GM21390 (cell line): ENCODE measurements at regions not wholly inside any gene's neighbourhood (a gene's known extent, or its start where the extent isn't known, plus 50 kb on each side); places are given as distances from the start of the nearest gene placed in this dataset.

Source experiments
- ATAC-seq: cut with Tn5 transposase; IDR thresholded peaks from one replicate; pipeline ENCODE4 v1.9.1; 2021; ENCODE audit not compliant: unreplicated experiment

DNA sequence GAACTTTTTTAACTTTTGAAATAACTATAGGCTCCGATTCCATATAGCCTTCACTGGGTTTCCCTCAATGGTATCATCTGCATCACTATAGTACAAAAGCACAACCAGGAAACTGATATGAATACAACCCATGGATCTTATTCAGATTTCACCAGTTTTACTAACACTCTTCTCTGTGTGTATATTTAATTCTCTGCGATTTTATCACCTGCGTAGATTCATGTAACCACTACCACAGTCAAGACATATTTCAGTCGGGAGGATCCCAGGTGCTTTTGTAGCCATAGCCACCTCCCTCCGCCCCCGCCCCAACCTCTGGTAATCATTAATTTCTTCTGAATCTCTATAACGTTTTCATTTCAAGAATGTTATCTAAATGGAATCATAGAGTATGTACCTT, 82.8 kb upstream of the C7orf33 start:
- no peak for ATAC-seq

DNA sequence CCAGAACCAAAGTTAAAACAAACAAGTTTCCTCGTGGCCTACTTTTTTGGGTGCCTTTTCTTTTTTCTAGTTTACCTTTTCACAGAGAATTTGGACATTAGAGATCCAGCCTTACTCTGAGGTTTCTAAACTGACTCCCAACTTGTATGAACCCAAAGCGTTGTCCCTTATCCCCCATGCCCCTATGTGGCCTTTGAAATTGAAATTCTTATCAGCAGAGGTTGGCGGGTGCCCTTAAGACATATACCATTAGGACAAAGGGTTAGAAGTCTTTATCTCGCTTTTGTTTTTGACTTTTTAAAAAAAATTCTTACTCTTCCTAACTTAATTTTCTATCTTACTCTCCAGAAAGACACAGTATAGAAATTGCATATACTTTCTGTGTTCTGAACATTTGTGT, 76.3 kb upstream of the C7orf33 start:
- ATAC-seq, result no peak

DNA sequence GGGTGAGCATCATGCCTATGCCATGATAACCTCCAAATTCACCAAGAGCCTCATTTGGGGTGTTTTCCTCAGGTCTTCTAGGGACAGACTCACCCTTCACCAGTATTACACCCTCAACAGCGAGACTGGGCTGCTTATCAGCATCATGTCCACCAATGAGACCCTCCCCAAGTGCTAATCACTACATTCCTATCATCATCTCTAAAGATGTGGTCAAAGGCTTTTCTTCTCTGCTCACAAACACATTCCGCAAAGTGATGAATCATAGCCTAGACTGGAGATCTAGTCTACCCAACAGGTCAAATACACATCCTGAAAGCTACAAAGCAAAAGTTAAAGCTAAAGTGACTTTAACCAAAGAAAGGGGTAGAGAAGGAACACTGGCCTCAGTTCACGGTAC, 75.3 kb upstream of the C7orf33 start:
- ATAC-seq, result no peak

DNA sequence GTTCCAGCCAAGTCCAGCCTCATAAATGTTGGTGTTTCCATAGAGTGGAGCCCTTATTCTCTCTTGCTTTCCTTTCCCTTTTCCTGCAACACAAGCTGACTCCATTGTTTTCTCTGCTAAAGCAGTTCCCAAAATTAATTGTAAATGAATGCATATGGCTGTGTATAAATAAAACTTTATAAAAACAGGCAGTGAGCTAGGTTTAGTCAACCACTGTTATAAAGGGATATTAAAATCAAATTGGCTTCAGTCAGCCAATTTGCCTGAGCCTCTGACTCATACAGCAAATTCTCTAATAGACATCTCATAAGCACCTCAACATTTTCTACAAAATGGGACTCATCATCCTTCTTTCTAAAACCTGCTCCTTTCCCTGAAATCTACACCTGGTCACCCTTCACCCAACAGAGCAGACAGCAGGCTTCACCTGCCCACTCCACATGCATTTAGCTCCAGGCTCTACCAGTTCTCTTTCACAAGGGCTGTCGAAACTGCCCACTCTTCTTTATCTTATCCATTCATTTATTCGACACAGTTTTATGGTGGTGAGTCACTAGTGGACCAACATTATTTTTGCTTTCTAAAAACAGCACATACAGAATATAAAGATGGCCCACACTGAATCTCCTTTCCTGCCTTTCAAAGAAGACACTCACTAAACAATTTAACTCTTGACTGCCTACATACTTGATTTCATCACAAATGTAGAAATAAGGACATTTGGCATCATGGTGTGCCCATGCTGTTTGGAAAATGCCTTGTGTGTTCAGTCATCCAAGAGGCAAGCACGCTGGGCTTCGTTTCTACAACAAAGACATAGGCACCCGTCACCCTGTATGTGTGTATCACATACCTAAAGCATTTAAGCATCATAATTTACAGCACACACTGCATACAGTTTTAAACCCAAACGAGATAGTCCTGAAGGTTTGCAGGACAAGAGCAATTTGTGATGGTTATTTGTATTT, 74.6 kb upstream of the C7orf33 start:
- ATAC-seq, result no peak

DNA sequence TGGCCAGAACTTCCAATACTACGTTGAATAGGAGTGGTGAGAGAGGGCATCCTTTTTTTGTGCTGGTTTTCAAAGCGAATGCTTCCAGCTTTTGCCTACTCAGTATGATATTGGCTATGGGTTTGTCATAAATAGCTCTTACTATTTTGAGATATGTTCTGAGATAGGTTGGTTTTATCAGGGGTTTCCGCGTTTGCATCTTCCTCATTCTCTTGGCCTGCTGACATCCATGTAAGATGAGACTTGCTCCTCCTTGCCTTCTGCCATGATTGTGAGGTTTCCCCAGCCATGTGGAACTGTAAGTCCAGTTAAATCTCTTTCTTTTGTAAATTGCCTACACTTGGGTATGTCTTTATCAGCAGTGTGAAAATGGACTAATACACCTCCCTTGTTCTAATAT, 71.2 kb upstream of the C7orf33 start:
- peak; percentile 61 for ATAC-seq

DNA sequence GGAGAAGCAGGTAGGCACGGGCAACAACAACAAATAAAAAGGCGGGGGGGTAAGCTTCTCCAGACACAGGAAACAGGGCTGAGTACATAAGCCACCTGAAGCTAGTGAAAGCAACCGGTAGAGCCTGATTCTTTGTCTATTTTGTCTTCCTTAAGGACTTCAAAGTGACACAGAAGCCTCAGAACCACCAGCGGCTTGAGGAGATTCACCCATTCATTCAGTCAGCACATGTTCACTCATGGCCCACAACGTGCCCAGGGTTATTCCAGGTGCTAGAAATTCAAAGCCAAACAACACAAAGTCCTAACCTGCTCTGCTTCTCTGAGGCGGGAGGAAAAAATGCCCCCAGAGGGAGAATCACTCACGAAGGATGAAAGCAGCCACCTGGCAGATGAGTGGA, 69.3 kb upstream of the C7orf33 start:
- ATAC-seq, result no peak

DNA sequence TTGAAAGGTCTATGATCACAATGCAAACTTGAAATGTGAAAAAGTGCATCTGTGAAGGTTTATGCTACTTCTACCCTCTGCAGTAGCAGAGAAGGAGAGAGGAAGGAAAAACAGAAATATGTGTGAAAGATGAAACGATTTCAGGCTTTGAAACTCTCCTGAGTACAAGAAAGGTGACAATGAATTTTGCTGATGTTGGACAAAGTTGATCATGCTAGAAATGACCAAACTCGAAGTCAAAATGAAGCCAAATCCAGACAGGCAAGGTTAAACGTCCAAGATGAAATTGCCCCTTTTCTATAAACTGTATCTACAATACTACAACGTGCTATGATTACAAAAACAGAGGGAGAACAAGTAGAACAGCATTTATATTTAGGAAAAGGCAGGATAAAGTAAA, 67.0 kb upstream of the C7orf33 start:
- no peak for ATAC-seq

DNA sequence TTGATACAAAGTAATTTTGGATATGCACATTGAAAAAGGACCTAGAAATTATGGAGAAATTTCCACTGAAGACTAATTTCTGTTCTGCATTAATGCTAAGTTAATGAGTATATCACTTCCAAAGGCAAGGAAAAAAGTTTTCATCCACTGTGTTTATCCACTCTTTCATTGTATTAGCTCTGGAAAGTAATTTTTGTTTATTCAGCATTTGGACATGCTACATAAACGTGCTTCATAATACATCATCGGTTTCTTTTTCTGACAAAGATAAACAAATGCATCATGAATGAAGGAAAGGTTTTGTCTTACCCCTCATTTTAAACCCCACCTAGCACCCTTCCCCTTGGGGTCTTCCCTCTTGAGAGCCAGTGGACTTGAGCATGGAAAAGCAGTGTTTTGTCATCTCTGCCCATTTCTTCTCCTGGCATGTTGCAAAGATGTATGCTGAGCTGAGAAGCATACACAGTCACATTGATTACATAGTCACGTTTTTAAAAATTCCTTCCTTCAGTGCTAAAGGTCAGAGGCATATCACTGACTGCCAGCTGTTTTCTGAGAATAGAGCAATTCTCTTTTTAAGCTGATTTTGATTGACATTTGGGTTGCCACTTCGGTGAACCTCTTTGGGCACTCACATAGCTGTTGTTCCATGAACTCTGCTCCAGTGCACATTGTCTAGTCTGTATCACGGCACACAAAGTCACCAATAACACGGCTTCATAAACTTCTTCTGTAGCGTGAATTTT, 65.9 kb upstream of the C7orf33 start:
- ATAC-seq, result no peak

DNA sequence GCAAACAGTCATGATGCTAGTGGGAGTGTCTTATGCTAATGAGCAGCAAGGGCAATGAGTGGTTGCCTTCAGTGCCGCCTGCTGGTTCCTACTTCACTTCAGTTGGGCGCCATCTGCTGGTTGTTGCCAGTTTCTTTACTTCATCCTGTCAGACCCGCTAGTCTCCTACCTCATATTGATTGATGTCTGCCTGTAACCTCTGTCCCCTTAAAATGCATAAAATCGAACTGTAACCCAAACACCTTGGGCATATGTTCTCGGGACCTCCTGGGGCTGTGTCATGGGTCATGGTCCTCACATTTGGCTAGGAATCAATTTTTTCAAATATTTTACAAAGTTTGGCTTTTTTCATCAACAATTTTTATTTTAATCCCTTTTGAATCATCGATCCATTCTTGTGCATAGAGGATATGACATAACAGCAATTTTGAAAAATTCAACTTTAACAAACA, 62.8 kb upstream of the C7orf33 start:
- ATAC-seq, result peak; percentile 96

DNA sequence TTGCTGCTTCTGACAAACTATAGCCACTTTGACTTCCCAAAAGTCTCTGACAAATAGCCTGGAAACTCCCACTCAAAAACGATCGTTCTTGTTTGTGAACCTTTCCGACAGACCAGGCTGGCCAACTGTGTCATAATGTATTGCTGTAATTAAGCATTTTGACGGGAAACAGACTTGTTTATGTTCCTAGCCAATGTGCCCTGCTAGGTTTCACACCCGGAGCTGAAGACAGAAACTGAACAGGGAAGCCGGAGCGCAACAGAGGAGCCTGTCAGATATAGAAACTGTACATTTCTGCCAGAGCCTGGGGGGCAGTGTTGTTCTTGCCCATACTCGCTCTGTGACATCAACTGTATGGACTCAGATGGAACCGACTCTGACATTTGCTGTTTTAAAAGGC, 55.3 kb upstream of the C7orf33 start:
- no peak for ATAC-seq

DNA sequence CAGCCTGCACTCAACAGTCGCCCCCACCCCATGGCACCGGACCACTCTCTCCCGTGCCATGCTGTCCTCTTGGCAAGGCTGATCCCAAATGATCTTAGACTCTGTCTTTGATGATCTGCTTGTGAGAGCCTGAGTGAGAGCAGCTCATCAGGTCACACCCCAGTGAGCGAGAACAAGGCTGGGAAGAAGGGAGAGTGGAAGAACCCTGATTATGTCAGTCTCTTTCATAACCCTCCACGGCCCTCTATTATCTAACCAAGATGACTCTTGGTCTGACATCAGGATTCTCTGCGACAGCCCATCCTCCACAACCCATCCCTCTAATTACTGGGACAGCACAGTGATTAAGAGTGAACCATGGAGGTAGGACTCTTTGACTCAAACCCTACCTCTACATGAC, 53.1 kb upstream of the C7orf33 start:
- ATAC-seq, result no peak

DNA sequence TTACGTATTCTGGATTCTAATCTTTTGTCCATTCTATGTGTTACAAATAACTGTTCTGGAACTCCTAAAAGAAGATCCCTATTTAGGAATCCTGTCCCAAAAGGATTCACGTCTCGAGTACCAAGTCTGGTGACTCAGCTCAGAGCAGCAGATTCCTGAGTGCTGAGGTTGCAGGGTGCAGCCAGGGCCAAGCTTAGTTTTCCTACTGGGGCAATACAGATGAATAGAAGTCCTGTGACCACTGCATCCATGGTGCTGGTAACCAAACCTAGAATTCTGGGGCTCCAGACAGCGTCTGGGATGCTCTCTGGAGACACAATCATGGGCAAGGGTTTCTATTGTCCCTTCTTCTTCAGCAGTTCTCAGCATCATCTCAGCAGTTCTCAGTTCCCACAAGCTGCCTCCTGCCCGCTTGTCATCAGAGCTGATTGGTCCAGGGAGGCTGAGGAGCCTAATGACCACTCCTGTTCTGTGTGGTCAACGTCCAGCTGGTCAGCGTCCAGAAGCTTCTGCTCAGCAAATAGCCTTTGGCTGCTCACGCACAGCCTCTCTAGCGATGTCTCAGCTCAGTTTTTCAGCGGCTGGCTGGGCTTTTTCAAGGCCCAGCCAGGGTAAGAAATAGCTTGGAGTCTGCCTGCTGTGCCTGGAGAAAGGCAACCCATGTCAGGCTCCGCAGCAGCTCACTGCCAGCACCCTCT, 50.4 kb upstream of the C7orf33 start:
- no peak for ATAC-seq
